ENCODE measurements at regions not wholly inside any gene's neighbourhood (a gene's known extent, or its start where the extent isn't known, plus 50 kb on each side); places are given as distances from the start of the nearest gene placed in this dataset.

- no peak for DNase-seq (ENCODE audit: low read depth)
- no peak for TF ChIP-seq CTCF (IDR thresholded peaks at IDR 0.05; ENCODE audit: control insufficient read depth, extremely low read depth, insufficient read depth)
- H3K4me3 ChIP-seq (ENCODE audit: low read depth, low read length), result no peak overlapping the region
Observed at GRCh38 chr6:155549928-155550327, 94.3 kb upstream of the NOX3 start.

- DNase-seq (ENCODE audit: low read depth), result no peak
Observed at GRCh38 chr6:155549028-155549798, 93.6 kb upstream of the NOX3 start.

GRCh38 chr6:155548576-155548975, 92.9 kb upstream of the NOX3 start:
- H3K4me3 ChIP-seq (ENCODE audit: low read depth, low read length), result no peak overlapping the region
- DNase-seq (ENCODE audit: low read depth), result no peak
- no peak for TF ChIP-seq CTCF (IDR thresholded peaks at IDR 0.05; ENCODE audit: control insufficient read depth, extremely low read depth, insufficient read depth)

More at GRCh38 chr6:155549028-155549798, 93.6 kb upstream of the NOX3 start:
- H3K4me3 ChIP-seq (ENCODE audit: low read depth, low read length), result no peak overlapping the region
- no peak for TF ChIP-seq CTCF (IDR thresholded peaks at IDR 0.05; ENCODE audit: control insufficient read depth, extremely low read depth, insufficient read depth)

GRCh38 chr6:155544677-155545076, 89.0 kb upstream of the NOX3 start:
- H3K4me3 ChIP-seq (ENCODE audit: low read depth, low read length), result no peak overlapping the region
- no peak for TF ChIP-seq CTCF (IDR thresholded peaks at IDR 0.05; ENCODE audit: control insufficient read depth, extremely low read depth, insufficient read depth)
- no peak for DNase-seq (ENCODE audit: low read depth)

- no peak for DNase-seq (ENCODE audit: low read depth)
- TF ChIP-seq CTCF (IDR thresholded peaks at IDR 0.05; ENCODE audit: control insufficient read depth, extremely low read depth, insufficient read depth), result no peak
- no peak overlapping the region for H3K4me3 ChIP-seq (ENCODE audit: low read depth, low read length)
Observed at GRCh38 chr6:155543166-155543847, 87.7 kb upstream of the NOX3 start.

GRCh38 chr6:155542036-155542435, 86.4 kb upstream of the NOX3 start:
- TF ChIP-seq CTCF (IDR thresholded peaks at IDR 0.05; ENCODE audit: control insufficient read depth, extremely low read depth, insufficient read depth), result no peak
- no peak overlapping the region for H3K4me3 ChIP-seq (ENCODE audit: low read depth, low read length)
- no peak for DNase-seq (ENCODE audit: low read depth)

Measured in LNCaP clone FGC (cell line).